ENCODE measurements at regions not wholly inside any gene's neighbourhood (a gene's known extent, or its start where the extent isn't known, plus 50 kb on each side); places are given as distances from the start of the nearest gene placed in this dataset.

DNA sequence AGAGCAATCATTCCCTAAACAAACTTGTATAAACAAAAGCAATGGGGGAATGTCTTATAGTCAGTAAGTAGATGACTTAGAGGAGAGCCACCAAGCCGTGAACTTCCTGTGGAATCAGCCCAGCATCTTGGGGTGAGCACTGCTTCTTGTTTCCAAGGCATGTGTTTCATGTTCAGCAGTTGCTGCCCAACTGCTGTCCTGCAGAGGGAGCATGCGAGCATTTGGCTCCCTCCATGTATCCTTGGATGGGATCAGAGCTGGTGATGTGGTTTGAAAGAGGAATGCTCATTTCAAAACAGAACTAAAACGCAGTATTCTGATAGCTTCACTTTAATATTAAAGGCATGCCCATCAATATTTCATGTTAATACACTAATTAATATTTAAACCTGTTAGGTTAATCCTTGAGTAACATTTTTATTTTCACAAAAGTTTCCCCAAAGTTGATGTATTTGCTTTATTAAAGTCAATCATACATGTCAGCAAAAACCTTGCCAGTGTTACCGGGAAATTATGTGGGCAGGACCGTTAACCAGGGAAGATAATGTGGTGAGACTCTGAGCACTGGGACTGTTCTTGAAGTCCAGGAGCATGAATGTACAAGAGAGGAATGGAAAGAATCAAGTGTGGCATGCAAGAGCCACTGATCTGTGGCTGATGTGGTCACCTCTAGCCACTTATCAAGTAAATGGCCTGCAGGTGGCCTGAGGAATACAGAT is 172.1 kb upstream of the GGTLC1 start:
- Histone ChIP-seq H3K27me3 (replicated peaks; ENCODE audit: insufficient read depth, low read depth, low read length, poor library complexity) (no peaks in the 10 kb centered on the region), H3K36me3 (ENCODE audit: insufficient read depth, low read length, poor library complexity, severe bottlenecking) (no peaks in the 10 kb centered on the region), H3K4me1 (ENCODE audit: insufficient read depth, low read length, poor library complexity, severe bottlenecking) (no peaks in the 10 kb centered on the region), H3K4me3 (ENCODE audit: low read depth, low read length, poor library complexity, severe bottlenecking) (no peak overlapping the region), H3K27ac (ENCODE audit: low read depth, low read length, poor library complexity, severe bottlenecking) (no peak overlapping the region), H3K9me3 (ENCODE audit: low read depth, low read length, poor library complexity, severe bottlenecking) (no peaks in the 10 kb centered on the region)
- no TSS peak for BruUV-seq (replicated peaks)
- TF ChIP-seq, protein P1, sequence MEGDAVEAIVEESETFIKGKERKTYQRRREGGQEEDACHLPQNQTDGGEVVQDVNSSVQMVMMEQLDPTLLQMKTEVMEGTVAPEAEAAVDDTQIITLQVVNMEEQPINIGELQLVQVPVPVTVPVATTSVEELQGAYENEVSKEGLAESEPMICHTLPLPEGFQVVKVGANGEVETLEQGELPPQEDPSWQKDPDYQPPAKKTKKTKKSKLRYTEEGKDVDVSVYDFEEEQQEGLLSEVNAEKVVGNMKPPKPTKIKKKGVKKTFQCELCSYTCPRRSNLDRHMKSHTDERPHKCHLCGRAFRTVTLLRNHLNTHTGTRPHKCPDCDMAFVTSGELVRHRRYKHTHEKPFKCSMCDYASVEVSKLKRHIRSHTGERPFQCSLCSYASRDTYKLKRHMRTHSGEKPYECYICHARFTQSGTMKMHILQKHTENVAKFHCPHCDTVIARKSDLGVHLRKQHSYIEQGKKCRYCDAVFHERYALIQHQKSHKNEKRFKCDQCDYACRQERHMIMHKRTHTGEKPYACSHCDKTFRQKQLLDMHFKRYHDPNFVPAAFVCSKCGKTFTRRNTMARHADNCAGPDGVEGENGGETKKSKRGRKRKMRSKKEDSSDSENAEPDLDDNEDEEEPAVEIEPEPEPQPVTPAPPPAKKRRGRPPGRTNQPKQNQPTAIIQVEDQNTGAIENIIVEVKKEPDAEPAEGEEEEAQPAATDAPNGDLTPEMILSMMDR (conservative IDR thresholded peaks at IDR 0.05; ENCODE audit: low read depth, low read length) = peak; percentile 88
- no peak for TF ChIP-seq EZH2 (IDR thresholded peaks at IDR 0.05; ENCODE audit: borderline replicate concordance, low read depth, low read length, poor library complexity, severe bottlenecking)
- DNase-seq (ENCODE audit: low spot score) = peak; percentile 68
- POLR2A ChIA-PET (ENCODE audit: low non-redundant PET) = no interaction called here
- intact Hi-C loops (cut with micrococcal nuclease; ENCODE audit: unreplicated experiment) = loop anchor here (5.0 kb wide), 2 partner anchors 622 to 757 kb away; no protein-coding TSS in a partner anchor
- CTCF ChIA-PET = interaction anchor here (0.6 to 1.1 kb wide), 3 partner anchors 496 to 758 kb away, joined by 3 to 5 read pairs (median 3); no protein-coding TSS in a partner anchor

DNA sequence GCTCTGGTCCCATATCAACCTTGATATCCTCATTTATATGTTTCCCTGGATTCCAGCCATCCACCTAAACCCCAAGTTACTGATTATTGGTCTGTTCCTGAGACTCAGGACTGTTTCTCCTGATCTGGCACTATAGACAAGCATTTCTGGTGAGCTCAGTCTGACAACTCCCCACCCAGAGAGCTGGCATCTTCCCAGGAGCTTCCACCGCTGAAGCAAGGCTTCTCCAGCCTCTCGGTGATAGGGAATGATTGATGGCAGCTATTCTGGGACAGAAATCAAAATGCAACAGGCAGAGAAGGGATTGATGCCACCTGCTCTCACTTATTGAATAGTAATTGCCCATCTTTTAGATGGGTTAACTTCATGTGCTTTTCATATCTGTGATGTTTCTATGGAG is 169.7 kb upstream of the GGTLC1 start:
- POLR2A ChIA-PET (ENCODE audit: low non-redundant PET) = no interaction called here
- CTCF ChIA-PET = no interaction called here
- no peaks in the 10 kb centered on the region for H3K27me3 ChIP-seq (replicated peaks; ENCODE audit: insufficient read depth, low read depth, low read length, poor library complexity)
- H3K36me3 ChIP-seq (ENCODE audit: insufficient read depth, low read length, poor library complexity, severe bottlenecking) = no peaks in the 10 kb centered on the region
- no peak overlapping the region for H3K27ac ChIP-seq (ENCODE audit: low read depth, low read length, poor library complexity, severe bottlenecking)
- no peaks in the 10 kb centered on the region for H3K4me1 ChIP-seq (ENCODE audit: insufficient read depth, low read length, poor library complexity, severe bottlenecking)
- no peaks in the 10 kb centered on the region for H3K9me3 ChIP-seq (ENCODE audit: low read depth, low read length, poor library complexity, severe bottlenecking)
- TF ChIP-seq, protein P1 (conservative IDR thresholded peaks at IDR 0.05; ENCODE audit: low read depth, low read length) = no peak
- TF ChIP-seq EZH2 (IDR thresholded peaks at IDR 0.05; ENCODE audit: borderline replicate concordance, low read depth, low read length, poor library complexity, severe bottlenecking) = no peak
- H3K4me3 ChIP-seq (ENCODE audit: low read depth, low read length, poor library complexity, severe bottlenecking) = no peak overlapping the region
- intact Hi-C loops (cut with micrococcal nuclease; ENCODE audit: unreplicated experiment) = no loop called here
- peak; percentile 11 for DNase-seq (ENCODE audit: low spot score)
- no TSS peak for BruUV-seq (replicated peaks)

DNA sequence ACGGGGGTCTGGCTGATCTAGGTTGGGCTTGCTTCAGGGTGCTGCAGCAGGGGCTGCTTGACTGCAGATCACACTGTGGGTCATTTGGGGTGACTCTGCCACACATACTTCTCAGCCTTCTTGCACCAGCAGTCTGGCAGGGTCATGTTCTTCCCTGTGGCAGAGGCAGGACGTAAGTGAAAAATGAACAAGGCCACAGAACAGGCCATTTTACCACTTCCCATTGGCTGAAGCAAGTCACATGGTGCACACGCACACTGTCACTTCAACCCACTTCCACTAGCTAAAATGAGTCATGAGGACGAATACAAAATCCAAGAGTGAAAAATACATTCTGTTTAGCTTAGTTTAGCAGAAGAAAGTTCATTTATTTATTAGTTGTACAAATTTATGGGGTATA is 168.6 kb upstream of the GGTLC1 start:
- Histone ChIP-seq H3K27ac (ENCODE audit: low read depth, low read length, poor library complexity, severe bottlenecking) (no peak overlapping the region), H3K9me3 (ENCODE audit: low read depth, low read length, poor library complexity, severe bottlenecking) (no peaks in the 10 kb centered on the region), H3K4me1 (ENCODE audit: insufficient read depth, low read length, poor library complexity, severe bottlenecking) (peaks cover 4% of the 10 kb centered on the region), H3K27me3 (replicated peaks; ENCODE audit: insufficient read depth, low read depth, low read length, poor library complexity) (no peaks in the 10 kb centered on the region), H3K36me3 (ENCODE audit: insufficient read depth, low read length, poor library complexity, severe bottlenecking) (no peaks in the 10 kb centered on the region), H3K4me3 (ENCODE audit: low read depth, low read length, poor library complexity, severe bottlenecking) (no peak overlapping the region)
- POLR2A ChIA-PET (ENCODE audit: low non-redundant PET) = no interaction called here
- intact Hi-C loops (cut with micrococcal nuclease; ENCODE audit: unreplicated experiment) = no loop called here
- no peak for DNase-seq (ENCODE audit: low spot score)
- CTCF ChIA-PET = no interaction called here
- BruUV-seq (replicated peaks) = no TSS peak
- TF ChIP-seq, protein P1 (conservative IDR thresholded peaks at IDR 0.05; ENCODE audit: low read depth, low read length) = no peak
- TF ChIP-seq EZH2 (IDR thresholded peaks at IDR 0.05; ENCODE audit: borderline replicate concordance, low read depth, low read length, poor library complexity, severe bottlenecking) = no peak

Measured in A673 (cell line).